IPS-NIHi7 (cell line): ENCODE measurements at regions not wholly inside any gene's neighbourhood (a gene's known extent, or its start where the extent isn't known, plus 50 kb on each side); places are given as distances from the start of the nearest gene placed in this dataset.

ENCODE experiments used
- DNase-seq: peaks from one replicate; pipeline ENCODE4 v3.0.0; 2012; ENCODE audit warnings: mixed read lengths; ENCODE audit errors: extremely low spot score

DNA sequence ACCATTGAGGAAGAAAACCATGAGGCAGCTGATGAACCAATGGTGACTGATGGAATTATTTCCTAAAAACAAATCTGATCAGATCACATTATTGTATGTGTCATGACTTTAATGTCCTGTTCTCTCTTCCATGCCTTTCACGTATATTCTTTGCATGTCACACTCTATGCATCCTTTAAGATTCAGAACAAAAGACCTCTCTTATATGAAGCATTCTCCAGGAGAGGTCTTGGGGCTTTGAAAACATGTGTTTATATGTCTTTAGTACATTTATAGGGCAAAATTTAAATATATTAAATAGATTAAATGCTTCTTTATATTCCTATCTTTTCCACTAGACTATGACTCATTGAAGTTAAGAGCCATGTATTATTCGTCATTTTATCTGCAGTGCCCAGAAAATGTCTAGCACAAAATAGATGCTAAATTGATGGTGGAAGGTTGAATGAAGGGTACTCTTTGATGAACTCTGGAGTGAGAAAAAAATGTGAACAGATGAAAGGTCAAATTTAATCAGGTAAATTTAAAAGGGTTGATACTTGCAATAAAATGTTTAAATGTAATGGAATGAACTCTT, 196.3 kb downstream of the PSAT1 start:
- no peak for DNase-seq

DNA sequence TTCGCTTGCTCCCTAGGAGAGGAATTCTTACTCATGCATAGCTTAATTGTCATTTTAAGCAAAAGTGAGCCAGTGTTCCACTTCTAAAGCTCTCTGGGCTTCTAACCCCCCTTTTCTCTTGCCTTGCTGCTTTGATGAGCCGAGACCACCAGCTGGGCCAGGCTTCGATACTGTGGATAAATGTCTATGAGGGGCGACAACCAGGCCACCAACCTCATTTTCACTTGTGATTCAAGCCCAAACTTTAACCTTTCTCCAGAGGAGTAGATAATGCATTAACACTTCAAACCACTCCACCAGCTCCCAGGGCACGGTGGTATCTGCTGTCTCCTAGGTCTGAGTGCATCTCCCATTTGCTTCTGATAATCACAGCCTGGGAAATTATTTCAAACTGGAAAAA, 205.6 kb downstream of the PSAT1 start:
- DNase-seq, result peak; percentile 22

- DNase-seq, result no peak
Measured at GRCh38 chr9:78505546-78505945, 208.6 kb downstream of the PSAT1 start.

DNA sequence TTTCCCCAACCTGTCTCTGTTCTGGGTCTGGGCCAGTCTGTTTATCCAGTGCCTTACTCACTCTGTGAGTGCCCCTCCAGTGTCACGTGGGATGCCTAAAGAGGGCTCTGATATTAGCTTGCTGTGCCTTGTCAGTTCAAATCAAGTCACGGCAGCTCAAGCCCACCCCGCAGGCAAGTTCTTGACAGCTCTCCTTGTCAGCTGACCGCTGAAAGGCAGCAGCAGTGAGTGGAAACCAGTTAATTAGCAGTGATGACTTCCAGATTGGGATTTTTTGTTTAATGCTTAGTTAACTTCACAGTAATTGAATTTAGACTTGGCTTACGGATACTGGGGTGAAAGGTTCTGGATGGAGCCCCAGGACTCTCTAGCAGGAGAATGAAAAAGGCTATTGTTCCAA, 210.1 kb downstream of the PSAT1 start:
- DNase-seq, result no peak

DNA sequence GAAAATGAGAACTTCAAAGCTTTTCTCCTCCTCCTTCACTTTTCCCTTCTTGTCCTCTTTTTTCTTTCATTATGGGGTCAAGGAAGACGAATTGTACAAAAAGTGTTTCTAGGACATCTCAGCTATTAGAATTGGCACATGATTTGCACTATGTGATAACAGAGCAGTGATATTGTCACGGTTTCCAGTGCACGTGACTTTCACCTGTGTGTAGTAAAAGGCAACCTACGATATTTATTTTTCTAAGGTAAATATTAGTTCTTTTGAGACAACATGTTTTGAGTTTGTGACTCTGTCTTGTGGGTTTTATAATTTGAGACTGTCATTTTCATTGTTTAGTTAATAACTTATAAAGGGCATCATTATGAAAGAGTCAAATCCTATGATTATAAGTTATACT, 213.1 kb downstream of the PSAT1 start:
- DNase-seq, result no peak

DNA sequence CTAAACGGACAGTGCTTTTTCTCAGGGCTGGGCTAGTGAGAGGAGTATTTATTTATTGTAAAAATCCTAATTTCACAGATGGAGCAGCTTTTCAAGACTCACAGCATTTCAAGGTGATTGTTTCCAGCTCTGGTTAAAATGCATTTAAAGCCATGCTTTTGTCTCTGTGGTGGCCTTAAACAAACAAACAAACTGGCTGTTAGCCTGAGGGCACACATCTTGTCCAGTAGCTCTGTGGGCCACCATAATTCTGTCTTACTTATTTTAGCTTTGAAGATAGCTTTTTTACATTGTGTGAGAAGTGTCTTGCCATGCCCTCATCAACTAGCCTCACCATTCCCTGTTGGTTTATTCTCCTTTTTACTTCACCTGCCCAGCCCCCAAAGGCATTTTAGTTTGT, 218.2 kb downstream of the PSAT1 start:
- no peak for DNase-seq

DNA sequence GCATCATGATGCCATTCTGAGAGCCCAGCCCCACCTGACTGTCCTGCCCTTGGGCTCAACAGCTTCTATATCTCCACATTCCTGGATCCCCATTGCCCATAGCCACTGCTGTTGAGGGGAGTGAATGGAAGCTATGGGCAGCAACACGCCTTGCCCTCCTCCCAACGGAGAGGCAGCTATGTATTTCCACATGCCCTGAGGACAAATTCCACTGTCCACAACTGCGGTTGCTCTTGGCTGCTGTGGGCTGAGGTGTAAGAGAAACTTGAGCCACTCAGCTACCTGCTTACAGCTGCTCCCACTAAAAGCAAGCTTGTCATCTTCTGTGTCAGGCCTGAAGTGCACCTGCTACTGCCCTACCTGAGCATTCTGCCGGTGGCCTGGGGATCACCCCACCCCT, 222.9 kb downstream of the PSAT1 start:
- no peak for DNase-seq

DNA sequence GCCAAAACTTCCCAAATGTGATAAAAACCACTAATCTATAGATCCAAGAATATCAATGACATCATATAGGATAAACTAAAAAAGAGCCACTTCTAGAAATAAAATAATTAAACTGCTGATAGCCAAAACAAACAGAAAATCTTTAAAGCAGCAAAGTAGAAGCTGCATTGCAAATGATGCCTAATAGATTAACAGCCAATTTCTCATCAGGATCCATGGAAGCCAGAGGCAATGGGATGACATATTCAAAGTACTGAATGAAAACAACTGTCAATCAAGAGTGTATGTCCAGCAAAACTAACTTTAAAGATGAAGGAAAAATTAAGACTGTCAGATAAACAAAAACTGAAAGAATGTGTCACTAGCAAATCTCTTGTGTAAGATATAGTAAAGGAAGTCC, 224.8 kb downstream of the PSAT1 start:
- no peak for DNase-seq

GRCh38 chr9:78525986-78526560, 229.1 kb downstream of the PSAT1 start:
- DNase-seq, result no peak

GRCh38 chr9:78533500-78533899, 236.6 kb downstream of the PSAT1 start:
- no peak for DNase-seq

DNA sequence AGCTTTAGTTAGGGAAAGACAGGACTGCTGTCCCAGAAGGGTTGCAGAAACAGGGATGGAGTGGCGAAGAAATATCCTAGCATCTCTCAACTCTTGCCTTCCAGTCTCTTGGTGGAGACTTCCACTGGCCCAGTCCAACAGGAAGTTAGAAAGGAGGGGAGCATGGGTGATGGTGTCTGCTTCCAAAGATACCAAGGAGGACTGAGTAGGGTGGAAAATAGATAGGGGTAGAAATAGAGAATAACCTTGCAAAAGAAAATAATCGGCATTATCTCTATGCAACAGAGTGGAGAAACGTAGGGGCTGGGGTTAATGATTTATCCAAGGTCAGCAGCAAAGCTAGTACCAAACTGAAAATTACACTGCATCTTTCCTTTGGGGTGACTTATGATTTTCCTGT, 242.3 kb downstream of the PSAT1 start:
- DNase-seq, result no peak

GRCh38 chr9:78539904-78540303, 243.0 kb downstream of the PSAT1 start:
- no peak for DNase-seq

- DNase-seq, result no peak
Measured at GRCh38 chr9:78541868-78542443, 245.0 kb downstream of the PSAT1 start.

- peak; percentile 52 for DNase-seq
Measured at GRCh38 chr9:78542491-78543181, 245.7 kb downstream of the PSAT1 start.

- DNase-seq, result peak; percentile 35
Measured at GRCh38 chr9:78543353-78543752, 246.4 kb downstream of the PSAT1 start.

DNA sequence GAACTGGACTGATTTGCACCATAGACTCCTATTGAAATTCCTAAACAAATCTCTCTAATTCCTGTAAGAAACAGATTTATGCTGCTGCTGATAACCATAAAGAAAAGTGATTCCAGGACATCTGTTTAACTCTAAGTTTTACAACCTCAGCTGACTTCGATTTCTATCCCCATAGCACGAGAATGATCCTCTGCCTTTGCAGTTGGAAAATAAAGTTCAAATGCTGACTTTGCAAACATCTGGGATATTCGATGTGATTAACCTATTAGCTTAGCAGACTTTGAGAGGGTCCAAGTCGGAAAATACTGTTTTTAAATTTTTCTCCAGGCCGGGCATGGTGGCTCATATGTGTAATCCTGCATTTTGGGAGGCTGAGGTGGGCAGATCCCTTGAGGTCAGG, 247.3 kb downstream of the PSAT1 start:
- DNase-seq, result no peak

DNA sequence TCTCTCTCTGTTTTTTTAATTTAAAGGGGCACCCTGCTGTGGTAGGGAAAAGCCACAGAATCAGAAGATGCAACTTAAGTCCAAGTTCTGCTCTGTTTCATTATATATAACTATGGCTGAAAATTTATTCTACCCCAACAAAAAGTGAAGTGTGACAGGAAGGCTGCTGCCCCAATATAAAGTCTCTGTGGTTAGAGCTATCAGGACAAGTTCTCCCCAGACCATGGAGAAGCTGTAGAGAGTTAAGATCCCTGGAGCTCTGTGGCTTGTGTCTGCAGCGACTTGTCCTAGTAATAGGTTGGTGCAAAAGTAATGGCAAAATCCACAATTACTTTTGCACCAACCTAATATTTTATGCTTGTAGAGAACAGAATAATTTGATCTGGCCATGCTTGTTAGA, 250.9 kb downstream of the PSAT1 start:
- no peak for DNase-seq

- no peak for DNase-seq
Measured at GRCh38 chr9:78548670-78549069, 251.7 kb downstream of the PSAT1 start.

DNA sequence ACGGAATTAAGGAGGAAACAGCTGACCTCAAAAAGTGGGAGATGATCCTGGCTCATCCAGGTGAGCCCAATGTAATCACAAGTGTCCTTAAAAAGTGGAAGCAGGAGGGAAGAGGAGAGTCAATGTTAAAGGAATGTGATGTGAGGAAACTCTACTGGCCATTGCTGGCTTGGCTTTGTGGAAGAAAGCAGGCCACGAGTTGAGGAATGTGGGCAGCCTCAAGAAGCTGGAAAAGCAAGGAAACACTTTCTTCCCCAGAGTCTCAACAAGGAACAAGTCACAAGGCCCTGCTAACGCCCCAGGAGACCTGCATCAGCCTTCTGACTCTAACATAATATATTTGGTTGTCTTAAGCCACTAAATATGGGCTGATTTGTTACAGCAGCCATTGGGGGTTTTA, 252.8 kb downstream of the PSAT1 start:
- DNase-seq, result no peak

DNA sequence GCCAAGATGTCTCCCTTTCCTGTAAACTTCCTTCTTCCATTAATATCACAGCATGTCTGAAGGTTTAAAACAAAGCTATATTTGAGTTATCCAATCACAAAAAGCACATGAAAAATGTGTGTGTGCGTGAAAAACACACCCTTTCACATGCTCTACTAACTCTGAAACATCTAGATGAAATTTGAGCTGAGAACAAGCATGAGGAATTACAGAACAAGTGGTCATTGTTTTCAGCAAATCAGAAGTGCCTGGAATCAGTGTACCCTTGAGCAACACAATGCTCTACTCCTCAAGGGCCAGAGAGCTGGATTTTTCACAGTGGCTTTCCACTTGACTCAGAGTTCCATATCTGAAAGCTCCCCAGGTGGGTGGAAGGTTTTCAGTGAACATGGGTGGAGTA, 255.9 kb downstream of the PSAT1 start:
- DNase-seq, result no peak

DNA sequence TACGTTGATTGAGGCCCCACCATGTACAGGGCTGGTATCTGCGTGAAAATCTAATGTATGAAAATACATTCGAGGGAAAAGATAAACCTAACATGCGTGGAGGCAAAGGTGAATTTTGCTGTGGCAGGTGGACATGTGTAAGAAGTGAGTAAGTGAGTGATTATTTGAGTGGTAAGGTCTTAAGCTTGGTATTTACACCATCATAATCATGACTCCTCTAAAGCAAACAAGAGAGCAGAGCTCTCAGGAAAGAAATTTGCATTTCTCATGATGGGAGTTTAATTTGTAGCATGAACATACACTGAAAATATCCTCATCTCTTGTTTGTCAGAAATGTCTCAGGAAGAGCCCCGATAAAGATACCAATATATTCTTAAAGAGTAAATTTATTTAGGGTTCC, 260.6 kb downstream of the PSAT1 start:
- no peak for DNase-seq

DNA sequence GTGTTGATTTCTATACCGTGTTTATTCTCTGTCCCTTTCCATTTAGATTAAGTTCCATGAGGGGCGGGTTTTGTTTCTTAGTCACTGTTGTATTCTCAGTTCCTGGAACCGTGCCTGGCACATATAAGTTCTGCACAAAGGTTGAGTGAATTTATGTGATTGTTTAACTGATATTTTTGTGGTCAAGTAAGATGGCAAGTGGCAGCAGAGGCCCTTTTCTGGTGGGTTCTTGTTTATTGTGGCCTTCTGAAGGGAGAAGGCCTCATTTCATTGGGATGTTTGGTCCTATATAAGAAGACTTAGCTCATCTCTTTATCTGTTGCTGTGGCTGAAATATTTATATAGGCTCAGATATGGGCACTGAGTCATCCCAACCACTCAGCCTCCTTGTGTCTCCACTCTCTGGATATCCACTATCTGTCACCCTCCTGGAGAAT, 262.5 kb downstream of the PSAT1 start:
- no peak for DNase-seq

DNA sequence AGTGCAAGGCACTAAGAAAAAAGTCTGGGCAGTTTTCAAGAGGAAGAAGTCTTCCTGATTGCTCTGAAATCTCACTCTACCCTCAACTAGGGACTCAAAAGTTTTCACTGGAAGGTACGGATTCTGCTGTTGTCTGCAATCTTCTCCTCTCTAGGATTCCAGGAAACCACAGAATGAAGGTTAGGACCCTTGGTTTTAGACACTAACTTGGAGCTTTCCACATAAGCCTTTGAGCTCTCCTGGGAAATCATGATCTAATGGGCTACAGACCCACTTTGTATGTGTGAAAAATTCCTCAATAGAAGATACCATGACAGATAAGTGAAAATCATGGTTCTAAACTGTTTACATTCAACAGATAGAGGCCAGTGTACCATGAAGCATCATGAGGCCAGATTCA, 265.1 kb downstream of the PSAT1 start:
- DNase-seq, result no peak
